ENCODE measurements at regions not wholly inside any gene's neighbourhood (a gene's known extent, or its start where the extent isn't known, plus 50 kb on each side); places are given as distances from the start of the nearest gene placed in this dataset.
A peak's percentile ranks its signal among the peaks of the same experiment; 100 is the strongest.

DNA sequence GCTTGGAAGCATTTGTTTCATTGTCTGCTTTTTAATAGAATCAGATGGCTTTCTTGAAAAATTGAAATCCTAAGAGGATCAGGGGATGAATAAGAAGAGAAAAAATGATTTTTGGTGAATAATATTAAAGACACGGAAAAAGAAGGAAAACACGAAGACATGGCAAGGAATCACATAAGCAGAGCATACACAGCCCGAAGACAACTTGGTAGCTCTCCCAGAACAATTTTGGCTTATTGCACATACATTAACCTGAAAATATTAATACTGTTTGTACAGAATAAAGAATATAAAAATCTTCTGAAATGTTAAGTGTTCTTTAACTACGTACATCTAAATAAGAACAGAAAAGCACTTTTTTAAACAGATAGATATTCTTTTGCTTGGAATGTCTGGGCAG is 150.0 kb downstream of the SHOX2 start:
- no peak for TF ChIP-seq POLR2A (IDR thresholded peaks at IDR 0.05; ENCODE audit: extremely low read depth, insufficient read length)
- TF ChIP-seq, protein P1, sequence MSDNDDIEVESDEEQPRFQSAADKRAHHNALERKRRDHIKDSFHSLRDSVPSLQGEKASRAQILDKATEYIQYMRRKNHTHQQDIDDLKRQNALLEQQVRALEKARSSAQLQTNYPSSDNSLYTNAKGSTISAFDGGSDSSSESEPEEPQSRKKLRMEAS (IDR thresholded peaks at IDR 0.05; ENCODE audit: low read depth, low read length), result no peak
- TF ChIP-seq, protein P2, sequence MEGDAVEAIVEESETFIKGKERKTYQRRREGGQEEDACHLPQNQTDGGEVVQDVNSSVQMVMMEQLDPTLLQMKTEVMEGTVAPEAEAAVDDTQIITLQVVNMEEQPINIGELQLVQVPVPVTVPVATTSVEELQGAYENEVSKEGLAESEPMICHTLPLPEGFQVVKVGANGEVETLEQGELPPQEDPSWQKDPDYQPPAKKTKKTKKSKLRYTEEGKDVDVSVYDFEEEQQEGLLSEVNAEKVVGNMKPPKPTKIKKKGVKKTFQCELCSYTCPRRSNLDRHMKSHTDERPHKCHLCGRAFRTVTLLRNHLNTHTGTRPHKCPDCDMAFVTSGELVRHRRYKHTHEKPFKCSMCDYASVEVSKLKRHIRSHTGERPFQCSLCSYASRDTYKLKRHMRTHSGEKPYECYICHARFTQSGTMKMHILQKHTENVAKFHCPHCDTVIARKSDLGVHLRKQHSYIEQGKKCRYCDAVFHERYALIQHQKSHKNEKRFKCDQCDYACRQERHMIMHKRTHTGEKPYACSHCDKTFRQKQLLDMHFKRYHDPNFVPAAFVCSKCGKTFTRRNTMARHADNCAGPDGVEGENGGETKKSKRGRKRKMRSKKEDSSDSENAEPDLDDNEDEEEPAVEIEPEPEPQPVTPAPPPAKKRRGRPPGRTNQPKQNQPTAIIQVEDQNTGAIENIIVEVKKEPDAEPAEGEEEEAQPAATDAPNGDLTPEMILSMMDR (IDR thresholded peaks at IDR 0.05; ENCODE audit: low read depth, low read length), result no peak
- no peak for TF ChIP-seq MYC (IDR thresholded peaks at IDR 0.05; ENCODE audit: low read depth, low read length)
- no peak overlapping the region for H3K4me3 ChIP-seq (ENCODE audit: low read depth, low read length)

DNA sequence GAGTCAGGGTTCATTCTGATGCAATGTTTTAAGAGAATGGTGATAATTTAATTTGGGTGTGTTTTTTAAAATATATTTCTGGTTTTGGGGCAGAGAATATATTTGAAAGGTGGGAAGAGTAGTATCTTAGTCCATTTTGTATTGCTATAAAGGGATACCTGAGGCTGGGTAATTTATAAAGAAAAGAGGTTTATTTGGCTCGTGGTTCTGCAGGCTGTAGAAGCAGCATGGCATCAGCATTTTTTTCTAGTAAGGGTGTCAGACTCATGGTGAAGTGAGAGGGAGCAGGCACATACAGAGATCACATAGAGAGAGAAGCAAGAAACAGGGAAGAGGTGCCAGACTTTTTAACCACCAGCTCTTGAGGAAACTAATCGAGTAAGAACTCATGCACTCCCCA is 152.7 kb downstream of the SHOX2 start:
- TF ChIP-seq, protein P2 (IDR thresholded peaks at IDR 0.05; ENCODE audit: low read depth, low read length), result no peak
- TF ChIP-seq, protein P1 (IDR thresholded peaks at IDR 0.05; ENCODE audit: low read depth, low read length), result no peak
- TF ChIP-seq MYC (IDR thresholded peaks at IDR 0.05; ENCODE audit: low read depth, low read length) (no peak), POLR2A (IDR thresholded peaks at IDR 0.05; ENCODE audit: extremely low read depth, insufficient read length) (no peak)
- no peak overlapping the region for H3K4me3 ChIP-seq (ENCODE audit: low read depth, low read length)
- DNase-seq (ENCODE audit: low read depth), result no peak

More for the DNA sequence above, 150.0 kb downstream of the SHOX2 start:
- no peak for DNase-seq (ENCODE audit: low read depth)

DNA sequence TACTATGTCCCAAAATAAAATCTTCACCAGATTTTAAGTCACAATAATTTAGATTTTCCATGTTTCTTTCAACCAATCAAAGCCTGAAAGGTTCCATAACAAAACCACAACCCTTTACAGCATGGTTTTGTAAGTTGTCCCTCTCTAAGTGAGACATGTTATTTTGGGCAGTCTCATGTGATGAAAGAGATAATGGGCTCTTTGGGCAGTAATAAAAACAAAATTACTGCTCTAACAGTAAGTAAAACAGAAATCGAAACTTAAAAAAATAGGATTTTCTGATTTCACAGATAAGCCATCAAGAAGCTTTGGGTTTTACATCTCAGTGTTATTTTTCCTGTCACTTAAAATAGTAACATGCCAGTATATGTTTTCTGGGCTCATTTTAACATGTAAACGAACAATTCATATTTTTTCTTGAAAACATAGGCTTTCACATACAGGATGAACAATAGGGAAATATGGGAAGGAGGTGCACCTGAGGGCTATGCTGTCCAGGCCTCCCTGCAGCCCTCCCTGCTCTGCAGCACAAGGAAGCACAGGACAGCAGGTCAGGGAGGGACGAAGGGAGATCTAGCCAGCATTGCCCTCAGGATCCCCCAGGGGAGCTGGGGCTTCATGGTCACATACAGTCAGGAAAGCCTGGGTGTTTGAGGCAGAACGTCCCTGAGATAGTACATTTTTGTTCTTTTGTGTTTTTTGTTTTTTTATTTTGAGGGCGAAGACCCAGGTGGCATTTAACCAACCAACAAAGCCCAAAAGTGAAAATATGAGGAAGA is 157.4 kb downstream of the SHOX2 start:
- H3K4me3 ChIP-seq (ENCODE audit: low read depth, low read length), result no peak overlapping the region
- TF ChIP-seq, protein P1 (IDR thresholded peaks at IDR 0.05; ENCODE audit: low read depth, low read length), result no peak
- TF ChIP-seq, protein P2 (IDR thresholded peaks at IDR 0.05; ENCODE audit: low read depth, low read length), result no peak
- no peak for TF ChIP-seq MYC (IDR thresholded peaks at IDR 0.05; ENCODE audit: low read depth, low read length)
- no peak for TF ChIP-seq POLR2A (IDR thresholded peaks at IDR 0.05; ENCODE audit: extremely low read depth, insufficient read length)
- no peak for DNase-seq (ENCODE audit: low read depth)

DNA sequence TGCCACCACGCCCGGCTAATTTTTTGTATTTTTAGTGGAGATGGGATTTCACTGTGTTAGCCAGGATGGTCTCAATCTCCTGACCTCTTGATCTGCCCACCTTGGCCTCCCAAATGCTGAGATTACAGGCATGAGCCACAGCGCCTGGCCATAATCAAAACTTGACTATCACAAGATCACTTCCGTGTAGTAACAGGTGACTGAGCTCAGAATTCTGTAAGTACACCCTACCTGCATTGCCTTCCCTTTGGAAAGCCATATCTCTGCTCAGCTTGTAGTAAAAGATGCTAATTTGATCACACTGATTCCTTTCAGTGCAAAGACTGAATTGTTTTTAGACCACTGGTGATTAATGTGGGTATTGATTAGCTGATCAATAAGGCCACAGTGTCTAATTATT is 167.1 kb downstream of the SHOX2 start:
- DNase-seq (ENCODE audit: low read depth), result no peak
- no peak overlapping the region for H3K4me3 ChIP-seq (ENCODE audit: low read depth, low read length)
- TF ChIP-seq, protein P2 (IDR thresholded peaks at IDR 0.05; ENCODE audit: low read depth, low read length), result no peak
- TF ChIP-seq MYC (IDR thresholded peaks at IDR 0.05; ENCODE audit: low read depth, low read length) (no peak), POLR2A (IDR thresholded peaks at IDR 0.05; ENCODE audit: extremely low read depth, insufficient read length) (no peak)
- TF ChIP-seq, protein P1 (IDR thresholded peaks at IDR 0.05; ENCODE audit: low read depth, low read length), result no peak

DNA sequence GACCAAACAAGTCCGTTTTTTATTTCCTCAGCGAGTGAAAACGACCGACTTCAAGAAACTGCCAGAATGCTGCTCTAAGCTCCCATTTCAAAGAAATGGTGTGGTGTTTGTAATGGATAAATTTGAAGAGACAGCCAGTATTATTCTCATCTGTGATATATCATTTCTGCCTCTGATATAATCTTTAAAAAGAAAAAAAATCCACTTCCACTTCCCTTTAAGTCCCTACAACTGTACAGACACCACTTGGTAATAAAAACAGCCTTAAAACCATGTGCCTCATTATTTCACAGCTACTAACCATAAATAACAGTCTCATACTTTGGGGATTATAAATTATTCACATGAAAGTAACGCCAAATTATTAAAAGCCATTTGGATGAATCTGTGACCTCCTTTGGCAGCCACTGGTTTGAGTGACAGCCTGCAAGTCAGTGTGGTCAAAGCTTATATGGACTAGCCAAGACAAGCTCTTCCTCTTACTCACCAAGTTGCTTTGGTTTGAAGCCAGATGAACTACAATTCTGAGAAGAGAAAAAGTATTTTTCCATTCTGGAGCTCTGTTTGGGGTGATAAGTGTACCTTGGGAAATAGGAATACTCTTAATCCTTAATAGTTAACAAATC is 168.0 kb downstream of the SHOX2 start:
- H3K4me3 ChIP-seq (ENCODE audit: low read depth, low read length), result no peak overlapping the region
- no peak for TF ChIP-seq POLR2A (IDR thresholded peaks at IDR 0.05; ENCODE audit: extremely low read depth, insufficient read length)
- no peak for TF ChIP-seq MYC (IDR thresholded peaks at IDR 0.05; ENCODE audit: low read depth, low read length)
- TF ChIP-seq, protein P1 (IDR thresholded peaks at IDR 0.05; ENCODE audit: low read depth, low read length), result no peak
- TF ChIP-seq, protein P2 (IDR thresholded peaks at IDR 0.05; ENCODE audit: low read depth, low read length), result no peak
- peak; percentile 2 for DNase-seq (ENCODE audit: low read depth)
